ENCODE measurements at regions not wholly inside any gene's neighbourhood (a gene's known extent, or its start where the extent isn't known, plus 50 kb on each side); places are given as distances from the start of the nearest gene placed in this dataset.

DNA sequence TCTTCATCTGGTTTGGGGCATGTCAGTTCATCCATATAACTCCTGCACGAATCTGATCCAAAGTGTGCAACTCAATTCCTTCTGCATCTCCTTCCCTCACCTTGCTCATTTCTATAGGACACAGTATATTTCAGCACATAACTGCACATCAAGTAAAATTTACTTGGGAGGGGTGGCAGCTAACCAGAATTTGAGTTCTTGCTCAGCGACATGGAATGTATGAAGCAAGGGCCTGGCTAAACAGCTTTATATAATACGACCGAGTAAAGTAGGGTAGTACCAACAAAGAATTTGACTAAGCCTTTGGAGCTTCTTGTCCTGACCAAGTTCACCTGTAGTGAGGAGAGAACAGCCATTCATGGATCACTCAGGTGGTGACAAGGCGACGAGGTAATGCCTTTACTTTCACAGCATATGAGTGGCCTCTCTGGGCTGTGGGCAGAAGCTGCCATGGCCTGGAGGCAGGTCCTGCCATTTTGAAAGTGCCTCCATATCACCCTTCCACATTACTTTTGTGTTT lies 570.2 kb upstream of the TNP1 start:
- peaks cover 6 to 9% (median 9%) of the 10 kb centered on the region in 4 donors for H3K4me1 ChIP-seq
- no peaks in the 10 kb centered on the region for H3K9me3 ChIP-seq
- no peaks in the 10 kb centered on the region for H3K36me3 ChIP-seq
- TF ChIP-seq POLR2AphosphoS5 (IDR thresholded peaks at IDR 0.05) (no peak), EP300 (IDR thresholded peaks at IDR 0.05) (no peak), POLR2A (IDR thresholded peaks at IDR 0.05) (no peak)
- TF ChIP-seq, protein P1, sequence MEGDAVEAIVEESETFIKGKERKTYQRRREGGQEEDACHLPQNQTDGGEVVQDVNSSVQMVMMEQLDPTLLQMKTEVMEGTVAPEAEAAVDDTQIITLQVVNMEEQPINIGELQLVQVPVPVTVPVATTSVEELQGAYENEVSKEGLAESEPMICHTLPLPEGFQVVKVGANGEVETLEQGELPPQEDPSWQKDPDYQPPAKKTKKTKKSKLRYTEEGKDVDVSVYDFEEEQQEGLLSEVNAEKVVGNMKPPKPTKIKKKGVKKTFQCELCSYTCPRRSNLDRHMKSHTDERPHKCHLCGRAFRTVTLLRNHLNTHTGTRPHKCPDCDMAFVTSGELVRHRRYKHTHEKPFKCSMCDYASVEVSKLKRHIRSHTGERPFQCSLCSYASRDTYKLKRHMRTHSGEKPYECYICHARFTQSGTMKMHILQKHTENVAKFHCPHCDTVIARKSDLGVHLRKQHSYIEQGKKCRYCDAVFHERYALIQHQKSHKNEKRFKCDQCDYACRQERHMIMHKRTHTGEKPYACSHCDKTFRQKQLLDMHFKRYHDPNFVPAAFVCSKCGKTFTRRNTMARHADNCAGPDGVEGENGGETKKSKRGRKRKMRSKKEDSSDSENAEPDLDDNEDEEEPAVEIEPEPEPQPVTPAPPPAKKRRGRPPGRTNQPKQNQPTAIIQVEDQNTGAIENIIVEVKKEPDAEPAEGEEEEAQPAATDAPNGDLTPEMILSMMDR (IDR thresholded peaks at IDR 0.05) = no peak
- no peak for DNase-seq
- H3K27me3 ChIP-seq = no peaks in the 10 kb centered on the region
- H3K4me3 ChIP-seq = no peak overlapping the region
- no peak overlapping the region for H3K27ac ChIP-seq
- 91 to 93% methylated on average over 6 of the region's 6 CpGs for WGBS, 2 donors
- no peak for ATAC-seq (ENCODE audit: low FRiP score in 2 of 2)

DNA sequence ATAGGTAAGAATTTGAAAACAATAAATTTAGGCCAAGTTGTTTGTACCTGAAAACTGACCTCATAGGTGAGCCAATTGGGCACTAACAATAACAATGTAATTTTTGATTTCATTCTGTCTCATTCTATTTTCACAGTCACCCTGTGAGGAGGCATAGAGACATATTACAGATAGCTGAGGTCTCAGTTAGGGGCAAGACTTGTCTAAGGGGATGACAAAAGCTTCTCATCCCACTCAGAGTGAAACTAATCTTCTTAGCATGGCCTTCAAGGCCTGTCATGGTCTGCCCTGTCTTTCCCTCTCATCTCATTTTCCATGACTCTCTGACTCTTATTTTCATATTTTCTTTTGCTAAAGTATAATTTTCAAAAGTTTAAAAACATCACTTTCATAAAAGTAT lies 562.0 kb upstream of the TNP1 start:
- TF ChIP-seq, protein P1 (IDR thresholded peaks at IDR 0.05) = no peak
- TF ChIP-seq POLR2AphosphoS5 (IDR thresholded peaks at IDR 0.05) = no peak
- no peak for TF ChIP-seq POLR2A (IDR thresholded peaks at IDR 0.05)
- no peak for TF ChIP-seq EP300 (IDR thresholded peaks at IDR 0.05)
- DNase-seq (no peak), ATAC-seq (ENCODE audit: low FRiP score in 2 of 2) (no peak)
- no peak overlapping the region for H3K4me3 ChIP-seq
- no peaks in the 10 kb centered on the region for H3K4me1 ChIP-seq
- no peaks in the 10 kb centered on the region for H3K27me3 ChIP-seq
- H3K36me3 ChIP-seq = no peaks in the 10 kb centered on the region
- no peak overlapping the region for H3K27ac ChIP-seq
- no peaks in the 10 kb centered on the region for H3K9me3 ChIP-seq

DNA sequence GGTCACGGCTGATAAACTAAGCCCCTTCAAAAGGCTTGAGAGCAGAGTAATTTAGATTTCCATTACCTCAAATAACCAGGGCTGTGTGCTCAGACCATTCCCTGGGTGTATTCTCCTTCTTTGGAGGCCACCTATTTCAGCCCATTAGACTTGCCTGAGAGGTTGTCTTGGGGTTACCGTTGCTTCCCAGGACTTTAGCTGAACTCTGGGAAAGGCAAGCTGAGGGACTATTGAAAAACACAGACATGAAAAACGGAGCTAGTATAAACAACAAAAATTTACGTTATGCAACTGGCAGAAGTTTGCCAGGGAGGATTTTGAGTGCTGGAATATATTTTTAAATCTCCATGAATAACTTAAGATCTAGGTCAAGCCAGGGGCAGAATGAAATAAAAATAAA lies 561.0 kb upstream of the TNP1 start:
- Histone ChIP-seq H3K4me3 (no peak overlapping the region), H3K27ac (no peak overlapping the region), H3K36me3 (no peaks in the 10 kb centered on the region), H3K9me3 (no peaks in the 10 kb centered on the region), H3K27me3 (no peaks in the 10 kb centered on the region), H3K4me1 (no peaks in the 10 kb centered on the region)
- DNase-seq (no peak), ATAC-seq (ENCODE audit: low FRiP score in 2 of 2) (no peak)
- WGBS, 2 donors = 69 to 75% methylated on average over 4 of the region's 4 CpGs
- TF ChIP-seq POLR2AphosphoS5 (IDR thresholded peaks at IDR 0.05) = no peak
- TF ChIP-seq EP300 (IDR thresholded peaks at IDR 0.05) = no peak
- TF ChIP-seq POLR2A (IDR thresholded peaks at IDR 0.05) = no peak
- TF ChIP-seq, protein P1 (IDR thresholded peaks at IDR 0.05) = no peak

DNA sequence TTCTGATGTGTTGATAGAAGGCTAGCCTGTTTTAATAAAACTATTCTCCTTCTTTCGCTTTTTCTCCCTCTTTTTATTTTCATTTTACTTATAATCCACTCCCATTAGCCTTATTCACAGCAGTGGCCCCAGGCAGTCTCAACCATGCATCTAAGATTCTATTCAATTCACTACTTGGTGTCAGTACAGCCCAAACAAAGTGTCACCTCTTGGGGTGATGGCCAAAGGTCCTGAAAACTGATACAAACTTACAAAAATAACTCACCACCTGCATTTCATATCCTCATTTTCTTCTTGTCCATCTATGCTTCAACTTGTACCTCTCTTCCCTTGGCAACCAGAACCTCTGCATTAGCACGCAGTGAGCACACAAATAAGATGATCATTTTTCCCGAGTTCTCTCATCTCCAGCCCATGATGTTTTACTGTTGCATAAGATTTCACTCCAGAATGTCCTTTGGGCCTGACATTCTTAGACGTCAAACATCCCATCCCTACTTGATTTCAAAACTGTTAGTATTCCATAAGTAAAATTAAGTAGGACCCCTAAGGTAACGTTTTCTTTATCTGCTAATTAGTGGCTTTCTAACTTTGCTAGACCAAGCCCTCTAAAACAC lies 559.3 kb upstream of the TNP1 start:
- no peaks in the 10 kb centered on the region for H3K9me3 ChIP-seq
- H3K4me1 ChIP-seq = no peaks in the 10 kb centered on the region
- H3K27me3 ChIP-seq = no peaks in the 10 kb centered on the region
- 84 to 85% methylated on average over 5 of the region's 5 CpGs for WGBS, 2 donors
- H3K36me3 ChIP-seq = no peaks in the 10 kb centered on the region
- TF ChIP-seq, protein P1 (IDR thresholded peaks at IDR 0.05) = no peak
- TF ChIP-seq POLR2A (IDR thresholded peaks at IDR 0.05) = no peak
- TF ChIP-seq POLR2AphosphoS5 (IDR thresholded peaks at IDR 0.05) = no peak
- no peak for TF ChIP-seq EP300 (IDR thresholded peaks at IDR 0.05)
- ATAC-seq (ENCODE audit: low FRiP score in 2 of 2) (no peak), DNase-seq (no peak)
- no peak overlapping the region for H3K27ac ChIP-seq
- H3K4me3 ChIP-seq = no peak overlapping the region

DNA sequence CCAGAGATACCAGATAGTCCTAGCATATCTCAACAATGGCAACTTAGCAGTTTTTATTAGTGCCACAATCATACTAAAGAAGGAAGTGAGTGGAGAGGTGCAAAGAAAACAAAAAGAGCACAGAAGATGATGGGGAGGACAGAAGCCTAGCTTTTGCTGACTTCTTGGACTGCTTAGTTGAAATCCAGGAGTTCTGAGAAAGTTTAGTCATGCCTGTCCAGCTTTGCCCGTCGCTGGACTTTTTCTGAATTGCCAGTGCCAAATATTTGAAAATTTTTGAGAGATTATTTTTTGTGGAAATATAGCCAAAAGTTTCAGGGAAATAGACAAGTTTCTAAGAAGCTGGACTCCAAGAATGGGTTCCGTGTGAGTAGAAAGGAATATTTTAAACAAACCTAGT lies 558.7 kb upstream of the TNP1 start:
- TF ChIP-seq POLR2AphosphoS5 (IDR thresholded peaks at IDR 0.05) = no peak
- no peak for TF ChIP-seq EP300 (IDR thresholded peaks at IDR 0.05)
- TF ChIP-seq POLR2A (IDR thresholded peaks at IDR 0.05) = no peak
- TF ChIP-seq, protein P1 (IDR thresholded peaks at IDR 0.05) = no peak
- H3K4me1 ChIP-seq = no peaks in the 10 kb centered on the region
- ATAC-seq (ENCODE audit: low FRiP score in 2 of 2) (no peak), DNase-seq (no peak)
- no peak overlapping the region for H3K27ac ChIP-seq
- WGBS, 2 donors = 71 to 82% methylated on average over 3 of the region's 3 CpGs
- no peaks in the 10 kb centered on the region for H3K9me3 ChIP-seq
- H3K36me3 ChIP-seq = no peaks in the 10 kb centered on the region
- no peak overlapping the region for H3K4me3 ChIP-seq
- no peaks in the 10 kb centered on the region for H3K27me3 ChIP-seq
